ENCODE measurements at regions not wholly inside any gene's neighbourhood (a gene's known extent, or its start where the extent isn't known, plus 50 kb on each side); places are given as distances from the start of the nearest gene placed in this dataset.
"Not testable (repeated sequence)": the region's sequence is repeated elsewhere in the genome, so short reads cannot be mapped to it uniquely, and the experiment has no call there.

DNA sequence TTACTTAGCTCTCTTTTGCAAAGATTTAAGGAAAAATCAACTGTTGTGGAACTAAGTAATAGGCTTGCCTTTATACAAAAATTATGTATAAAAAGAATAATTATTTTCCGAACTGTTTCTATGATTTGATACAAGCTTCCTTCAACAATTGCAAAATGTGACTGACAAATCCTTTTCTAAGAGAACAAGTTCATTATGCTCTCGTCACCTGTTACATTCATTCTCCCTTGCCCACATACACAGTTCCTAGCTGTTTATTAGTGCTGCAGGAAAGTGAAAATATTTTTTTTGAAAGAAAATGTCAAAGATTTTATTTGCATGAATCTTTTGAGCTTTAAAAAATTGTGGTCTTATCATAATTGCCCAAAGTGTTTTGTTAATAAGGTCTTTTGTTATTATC is 466.2 kb downstream of the USP25 start:
- Mint-ChIP-seq H3K4me1 (ENCODE audit: low read depth) (no peaks in the 10 kb centered on the region), H3K4me3 (peak overlapping the region; percentile 2)

DNA sequence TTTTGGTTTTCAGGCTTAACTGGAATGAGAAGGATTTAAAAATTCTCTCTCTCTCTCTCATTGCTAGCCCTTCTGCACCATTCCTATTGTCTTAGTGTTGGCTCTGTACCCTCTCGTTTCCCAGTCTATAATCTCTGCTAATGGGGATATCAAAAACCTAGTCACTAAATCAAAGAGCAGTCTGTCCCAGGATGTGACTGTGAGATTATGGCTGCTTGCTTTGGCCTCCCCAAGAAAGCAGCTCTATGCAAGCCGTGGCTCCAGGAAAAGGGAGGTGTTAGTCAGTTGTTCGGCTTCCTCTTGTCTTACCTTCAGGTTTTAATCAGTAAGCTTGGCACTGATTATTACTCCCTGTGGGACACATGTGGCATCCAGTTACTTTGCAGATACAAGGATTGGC is 468.8 kb downstream of the USP25 start:
- Mint-ChIP-seq H3K27me3 (ENCODE audit: low read depth) (peaks cover 5% of the 10 kb centered on the region), H3K4me3 (no peak overlapping the region), H3K4me1 (ENCODE audit: low read depth) (no peaks in the 10 kb centered on the region), H3K36me3 (ENCODE audit: low read depth) (no peaks in the 10 kb centered on the region), H3K9me3 (peaks cover 15% of the 10 kb centered on the region), H3K27ac (no peak overlapping the region)
- DNase-seq (ENCODE audit: low spot score) = no peak

More for the DNA sequence above, 466.2 kb downstream of the USP25 start:
- Mint-ChIP-seq H3K27ac (no peak overlapping the region), H3K9me3 (peaks cover 12% of the 10 kb centered on the region), H3K27me3 (ENCODE audit: low read depth) (peaks cover 5% of the 10 kb centered on the region), H3K36me3 (ENCODE audit: low read depth) (no peaks in the 10 kb centered on the region)
- no peak for DNase-seq (ENCODE audit: low spot score)

- Mint-ChIP-seq H3K36me3 (ENCODE audit: low read depth) (no peaks in the 10 kb centered on the region), H3K4me3 (no peak overlapping the region), H3K4me1 (ENCODE audit: low read depth) (no peaks in the 10 kb centered on the region), H3K27me3 (ENCODE audit: low read depth) (no peaks in the 10 kb centered on the region), H3K9me3 (peaks cover 15% of the 10 kb centered on the region), H3K27ac (no peak overlapping the region)
- DNase-seq (ENCODE audit: low spot score) = no peak
Measured at GRCh38 chr21:16199539-16199938, 469.8 kb downstream of the USP25 start.

GRCh38 chr21:16201718-16202117 is 471.9 kb downstream of the USP25 start:
- no peaks in the 10 kb centered on the region for H3K27me3 Mint-ChIP-seq (ENCODE audit: low read depth)
- H3K36me3 Mint-ChIP-seq (ENCODE audit: low read depth) = no peaks in the 10 kb centered on the region
- H3K9me3 Mint-ChIP-seq = peaks cover 15% of the 10 kb centered on the region
- no peak overlapping the region for H3K27ac Mint-ChIP-seq
- H3K4me3 Mint-ChIP-seq = no peak overlapping the region
- H3K4me1 Mint-ChIP-seq (ENCODE audit: low read depth) = no peaks in the 10 kb centered on the region
- no peak for DNase-seq (ENCODE audit: low spot score)

GRCh38 chr21:16205527-16205926 is 475.7 kb downstream of the USP25 start:
- H3K4me1 Mint-ChIP-seq (ENCODE audit: low read depth) = no peaks in the 10 kb centered on the region
- no peaks in the 10 kb centered on the region for H3K36me3 Mint-ChIP-seq (ENCODE audit: low read depth)
- no peak overlapping the region for H3K27ac Mint-ChIP-seq
- no peak for DNase-seq (ENCODE audit: low spot score)
- H3K4me3 Mint-ChIP-seq = no peak overlapping the region
- H3K9me3 Mint-ChIP-seq = peaks cover 8% of the 10 kb centered on the region
- H3K27me3 Mint-ChIP-seq (ENCODE audit: low read depth) = no peaks in the 10 kb centered on the region

- Mint-ChIP-seq H3K27ac (no peak overlapping the region), H3K36me3 (ENCODE audit: low read depth) (no peaks in the 10 kb centered on the region), H3K4me3 (no peak overlapping the region), H3K27me3 (ENCODE audit: low read depth) (no peaks in the 10 kb centered on the region), H3K9me3 (no peaks in the 10 kb centered on the region), H3K4me1 (ENCODE audit: low read depth) (no peaks in the 10 kb centered on the region)
- no peak for DNase-seq (ENCODE audit: low spot score)
Measured at GRCh38 chr21:16211339-16212303, 481.8 kb downstream of the USP25 start.

- Mint-ChIP-seq H3K4me1 (ENCODE audit: low read depth) (no peaks in the 10 kb centered on the region), H3K9me3 (no peaks in the 10 kb centered on the region), H3K4me3 (no peak overlapping the region), H3K36me3 (ENCODE audit: low read depth) (no peaks in the 10 kb centered on the region), H3K27me3 (ENCODE audit: low read depth) (no peaks in the 10 kb centered on the region), H3K27ac (no peak overlapping the region)
- no peak for DNase-seq (ENCODE audit: low spot score)
Measured at GRCh38 chr21:16213518-16213917, 483.7 kb downstream of the USP25 start.

- Mint-ChIP-seq H3K4me1 (ENCODE audit: low read depth) (no peaks in the 10 kb centered on the region), H3K27ac (no peak overlapping the region), H3K27me3 (ENCODE audit: low read depth) (no peaks in the 10 kb centered on the region), H3K9me3 (no peaks in the 10 kb centered on the region), H3K4me3 (no peak overlapping the region), H3K36me3 (ENCODE audit: low read depth) (no peaks in the 10 kb centered on the region)
- no peak for DNase-seq (ENCODE audit: low spot score)
Measured at GRCh38 chr21:16215193-16215592, 485.4 kb downstream of the USP25 start.

- no peaks in the 10 kb centered on the region for H3K4me1 Mint-ChIP-seq (ENCODE audit: low read depth)
- no peak overlapping the region for H3K27ac Mint-ChIP-seq
- H3K27me3 Mint-ChIP-seq (ENCODE audit: low read depth) = no peaks in the 10 kb centered on the region
- no peak for DNase-seq (ENCODE audit: low spot score)
- no peaks in the 10 kb centered on the region for H3K9me3 Mint-ChIP-seq
- no peaks in the 10 kb centered on the region for H3K36me3 Mint-ChIP-seq (ENCODE audit: low read depth)
- no peak overlapping the region for H3K4me3 Mint-ChIP-seq
Measured at GRCh38 chr21:16215663-16216183, 485.9 kb downstream of the USP25 start.

- no peak overlapping the region for H3K4me3 Mint-ChIP-seq
- H3K27ac Mint-ChIP-seq = no peak overlapping the region
- no peaks in the 10 kb centered on the region for H3K4me1 Mint-ChIP-seq (ENCODE audit: low read depth)
- no peaks in the 10 kb centered on the region for H3K9me3 Mint-ChIP-seq
- no peak for DNase-seq (ENCODE audit: low spot score)
- no peaks in the 10 kb centered on the region for H3K36me3 Mint-ChIP-seq (ENCODE audit: low read depth)
- H3K27me3 Mint-ChIP-seq (ENCODE audit: low read depth) = no peaks in the 10 kb centered on the region
Measured at GRCh38 chr21:16216288-16216962, 486.6 kb downstream of the USP25 start.

DNA sequence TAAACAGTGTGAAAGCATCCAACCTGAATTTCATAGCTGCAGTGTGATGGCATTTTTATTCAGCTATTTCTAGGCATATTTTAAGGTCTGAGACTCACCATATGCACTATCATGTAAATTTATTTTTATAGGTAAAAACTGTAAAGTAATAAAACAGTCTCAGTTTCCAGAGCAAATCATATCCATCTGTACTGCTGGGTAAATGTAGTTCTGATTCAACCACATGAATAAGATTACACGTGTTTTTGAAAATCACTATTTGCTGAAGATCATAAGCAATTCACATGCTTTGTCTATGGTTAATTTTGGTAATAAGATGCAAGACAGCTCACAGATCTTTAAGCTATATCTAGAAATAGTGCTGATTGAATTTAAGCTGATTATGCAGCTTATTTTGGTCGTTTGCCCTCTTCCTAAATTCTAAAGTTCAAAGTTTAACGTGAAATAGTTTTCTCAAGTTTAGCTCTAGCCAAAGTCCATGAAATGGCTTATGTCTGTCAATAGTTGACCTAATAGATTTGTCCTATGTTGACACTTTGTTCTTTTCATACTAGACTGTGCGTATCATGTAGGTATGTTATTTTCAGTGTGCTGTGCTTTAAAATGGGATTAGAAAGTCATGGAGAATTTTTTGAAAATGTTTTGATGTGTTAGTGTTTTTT is 489.0 kb downstream of the USP25 start:
- Mint-ChIP-seq H3K27ac (no peak overlapping the region), H3K9me3 (no peaks in the 10 kb centered on the region)

GRCh38 chr21:16224756-16225155 is 495.0 kb downstream of the USP25 start:
- not testable (repeated sequence) for DNase-seq (ENCODE audit: low spot score); H3K27ac Mint-ChIP-seq; H3K4me1 Mint-ChIP-seq (ENCODE audit: low read depth); H3K4me3 Mint-ChIP-seq; H3K27me3 Mint-ChIP-seq (ENCODE audit: low read depth); H3K36me3 Mint-ChIP-seq (ENCODE audit: low read depth)
- H3K9me3 Mint-ChIP-seq = peaks cover 20% of the 10 kb centered on the region

More for the DNA sequence above, 489.0 kb downstream of the USP25 start:
- Mint-ChIP-seq H3K4me1 (ENCODE audit: low read depth) (no peaks in the 10 kb centered on the region), H3K36me3 (ENCODE audit: low read depth) (no peaks in the 10 kb centered on the region), H3K27me3 (ENCODE audit: low read depth) (no peaks in the 10 kb centered on the region), H3K4me3 (no peak overlapping the region)
- no peak for DNase-seq (ENCODE audit: low spot score)

DNA sequence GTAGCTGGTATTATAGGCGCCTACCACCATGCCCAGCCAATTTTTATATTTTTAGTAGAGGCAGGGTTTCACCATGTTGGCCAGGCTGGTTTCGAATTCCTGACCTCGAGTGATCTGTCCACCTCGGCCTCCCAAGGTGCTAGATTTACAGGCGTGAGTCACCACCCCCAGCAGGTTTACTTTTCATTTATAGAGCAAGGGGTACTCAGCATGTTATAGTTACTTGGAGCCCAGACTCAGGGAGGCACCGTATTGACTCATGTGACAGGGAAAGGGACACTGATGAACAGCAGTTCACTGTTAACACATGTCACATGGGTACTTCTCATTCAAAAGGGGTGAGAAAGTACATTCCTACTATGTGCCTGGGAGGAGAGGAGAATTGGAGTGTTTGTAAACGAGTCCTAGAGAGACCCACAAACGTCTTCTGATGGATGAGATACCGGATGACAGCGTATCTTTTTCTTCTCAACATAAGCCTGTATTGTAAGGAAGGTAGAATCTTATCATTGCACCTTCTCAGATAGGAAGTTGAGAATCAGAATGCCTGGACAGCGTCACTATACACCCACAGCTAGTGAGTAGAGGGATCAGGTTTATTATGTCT is 510.0 kb downstream of the USP25 start:
- Mint-ChIP-seq H3K9me3 (no peaks in the 10 kb centered on the region), H3K36me3 (ENCODE audit: low read depth) (no peaks in the 10 kb centered on the region), H3K27me3 (ENCODE audit: low read depth) (no peaks in the 10 kb centered on the region), H3K4me1 (ENCODE audit: low read depth) (no peaks in the 10 kb centered on the region), H3K27ac (no peak overlapping the region), H3K4me3 (no peak overlapping the region)
- no peak for DNase-seq (ENCODE audit: low spot score)
